Body of pancreas (tissue), 4 donors: ENCODE measurements at regions not wholly inside any gene's neighbourhood (a gene's known extent, or its start where the extent isn't known, plus 50 kb on each side); places are given as distances from the start of the nearest gene placed in this dataset.

Experiments used
- ATAC-seq: fragments of 150-250 bp; one replicate; pipeline ENCODE4 v1.9.1; 2016
- DNase-seq, 4 donors: peaks; one replicate each; pipeline ENCODE4 v3.0.0-alpha.2; 2019
- H3K27ac ChIP-seq, 4 donors: fragments of 200-600 bp; sonication (generic); 1 replicate in 3 of 4; 2 replicates in 1 of 4; pipeline versions ENCODE4 v1.5.1 to v1.6.1; 2016 to 2019; ENCODE audit warnings: mild to moderate bottlenecking in 1 of 4, mixed read lengths in 1 of 4, moderate library complexity in 1 of 4
- H3K27me3 ChIP-seq, 2 donors: fragments of 200-600 bp; sonication (generic); one replicate each; pipeline ENCODE4 v1.6.0; 2016; ENCODE audit warnings: mild to moderate bottlenecking in 1 of 2
- H3K36me3 ChIP-seq, 2 donors: fragments of 200-600 bp; sonication (generic); replicated peaks in 1 of 2; 2 replicates each; pipeline ENCODE4 v1.5.1; 2016; ENCODE audit warnings: low read depth in 2 of 2; ENCODE audit not compliant: insufficient read depth in 1 of 2
- H3K4me1 ChIP-seq: fragments of 200-600 bp; sonication (generic); one replicate; pipeline ENCODE4 v1.6.0; 2016
- H3K4me3 ChIP-seq, 2 donors: fragments of 200-600 bp; sonication (generic); 1 replicate in 1 of 2; 2 replicates in 1 of 2; pipeline ENCODE4 v1.5.1; 2016 to 2019
- H3K9me3 ChIP-seq, 3 donors: fragments of 200-600 bp; sonication (generic); 1 replicate in 2 of 3; 2 replicates in 1 of 3; pipeline ENCODE4 v1.5.1; 2016
- CTCF ChIP-seq, 7 experiments: fragments of 450-650 bp in 4 of 7; fragments of 200-600 bp in 3 of 7; sonication (generic) in 3 of 7; IDR thresholded peaks; one replicate each; pipeline ENCODE4 v1.5.1; 2016 to 2019; ENCODE audit warnings: antibody characterized with exemption in 7 of 7
- POLR2A ChIP-seq, 3 donors: fragments of 450-650 bp; IDR thresholded peaks; one replicate each; pipeline ENCODE4 v1.6.1; 2016; ENCODE audit warnings: antibody characterized with exemption in 3 of 3, mild to moderate bottlenecking in 2 of 3
- WGBS, 2 donors: methylation state at CpG; one replicate each; pipeline ENCODE4 v1.1.5; 2017; 5-methylcytosine and 5-hydroxymethylcytosine counted together
- intact Hi-C: fragments of 100-400 bp; cut with DNase I; formaldehyde crosslinking; loops from one replicate; pipeline ENCODE4 v1.15.1; 2023

GRCh38 chr18:10314066-10314465 is 140.4 kb upstream of the APCDD1 start:
- no peak for ATAC-seq
- H3K4me1 ChIP-seq = peaks cover 4% of the 10 kb centered on the region
- DNase-seq = no peak
- no peaks in the 10 kb centered on the region for H3K27me3 ChIP-seq
- intact Hi-C loops = no loop called here
- no peak for TF ChIP-seq POLR2A (IDR thresholded peaks at IDR 0.05)
- TF ChIP-seq CTCF (IDR thresholded peaks at IDR 0.05) = no peak
- H3K36me3 ChIP-seq = no peaks in the 10 kb centered on the region
- no peaks in the 10 kb centered on the region for H3K9me3 ChIP-seq
- WGBS, 2 donors = 91 to 94% methylated on average over 5 of the region's 5 CpGs
- H3K4me3 ChIP-seq = no peak overlapping the region
- H3K27ac ChIP-seq = no peak overlapping the region

GRCh38 chr18:10315522-10315921 is 138.9 kb upstream of the APCDD1 start:
- intact Hi-C loops = no loop called here
- H3K4me3 ChIP-seq = no peak overlapping the region
- ATAC-seq (no peak), DNase-seq (no peak)
- H3K9me3 ChIP-seq = no peaks in the 10 kb centered on the region
- TF ChIP-seq POLR2A (IDR thresholded peaks at IDR 0.05) (no peak), CTCF (IDR thresholded peaks at IDR 0.05) (no peak)
- H3K27ac ChIP-seq = no peak overlapping the region
- no peaks in the 10 kb centered on the region for H3K4me1 ChIP-seq
- no peaks in the 10 kb centered on the region for H3K36me3 ChIP-seq
- no peaks in the 10 kb centered on the region for H3K27me3 ChIP-seq
- WGBS, 2 donors = 68 to 88% methylated on average over 1 of the region's 1 CpG

GRCh38 chr18:10316778-10317177 is 137.7 kb upstream of the APCDD1 start:
- H3K4me3 ChIP-seq = no peak overlapping the region
- WGBS, 2 donors = 83 to 90% methylated on average over 7 of the region's 7 CpGs
- no peak for TF ChIP-seq CTCF (IDR thresholded peaks at IDR 0.05)
- no peak for TF ChIP-seq POLR2A (IDR thresholded peaks at IDR 0.05)
- intact Hi-C loops = no loop called here
- H3K27ac ChIP-seq = no peak overlapping the region
- H3K27me3 ChIP-seq = no peaks in the 10 kb centered on the region
- H3K36me3 ChIP-seq = no peaks in the 10 kb centered on the region
- DNase-seq (no peak), ATAC-seq (no peak)
- no peaks in the 10 kb centered on the region for H3K4me1 ChIP-seq
- H3K9me3 ChIP-seq = no peaks in the 10 kb centered on the region

DNA sequence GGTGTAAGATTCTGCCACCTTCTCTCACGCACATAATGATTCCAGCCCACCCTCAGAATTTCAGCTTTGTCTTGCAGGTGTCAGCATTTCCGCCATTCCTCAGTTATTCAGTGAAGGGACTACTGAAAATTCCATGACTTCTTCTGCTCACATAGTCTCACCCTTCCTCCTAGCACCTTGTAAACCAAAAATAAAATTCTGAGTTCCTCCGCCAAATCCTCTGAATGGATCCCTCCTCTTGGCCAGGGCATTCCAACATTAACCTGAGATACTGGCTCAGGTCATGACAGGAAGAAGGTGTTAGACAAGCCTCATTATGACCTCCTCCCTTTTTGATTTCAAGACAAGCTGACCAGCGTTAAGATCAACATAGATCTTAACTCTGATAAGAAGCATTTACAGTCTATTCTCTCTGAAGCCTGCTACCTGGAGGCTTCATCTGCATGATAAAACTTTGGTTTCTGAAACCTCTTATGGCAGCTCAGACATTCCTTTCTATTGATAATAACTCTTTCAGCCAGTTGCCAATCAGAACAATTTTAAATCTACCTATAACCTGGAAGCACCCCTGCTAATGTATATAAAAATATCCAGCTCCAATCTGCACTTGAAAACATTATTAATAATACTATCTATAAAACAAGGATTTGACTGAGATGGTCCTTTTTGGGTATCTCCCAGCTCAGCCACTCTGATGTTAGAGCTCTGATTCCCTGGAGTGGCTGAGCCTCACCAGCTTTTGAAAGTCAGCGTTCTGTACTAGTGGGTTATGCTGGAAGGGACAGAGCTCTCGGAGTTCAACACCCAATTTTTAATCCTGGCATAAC is 136.4 kb upstream of the APCDD1 start:
- 77% methylated on average over 6 of the region's 6 CpGs for WGBS, 2 donors
- no peaks in the 10 kb centered on the region for H3K36me3 ChIP-seq
- DNase-seq (no peak), ATAC-seq (no peak)
- H3K4me3 ChIP-seq = no peak overlapping the region
- intact Hi-C loops = no loop called here
- no peak overlapping the region for H3K27ac ChIP-seq
- no peaks in the 10 kb centered on the region for H3K4me1 ChIP-seq
- TF ChIP-seq CTCF (IDR thresholded peaks at IDR 0.05) (no peak), POLR2A (IDR thresholded peaks at IDR 0.05) (no peak)
- no peaks in the 10 kb centered on the region for H3K9me3 ChIP-seq
- no peaks in the 10 kb centered on the region for H3K27me3 ChIP-seq

GRCh38 chr18:10318691-10318970 is 135.8 kb upstream of the APCDD1 start:
- no peaks in the 10 kb centered on the region for H3K27me3 ChIP-seq
- H3K4me3 ChIP-seq = no peak overlapping the region
- no peak overlapping the region for H3K27ac ChIP-seq
- H3K4me1 ChIP-seq = no peaks in the 10 kb centered on the region
- WGBS, 2 donors = 56 to 72% methylated on average over 3 of the region's 3 CpGs
- no peaks in the 10 kb centered on the region for H3K9me3 ChIP-seq
- ATAC-seq (no peak), DNase-seq (no peak)
- H3K36me3 ChIP-seq = no peaks in the 10 kb centered on the region
- TF ChIP-seq POLR2A (IDR thresholded peaks at IDR 0.05) (no peak), CTCF (IDR thresholded peaks at IDR 0.05) (no peak)
- intact Hi-C loops = no loop called here
